DMS 273 (cell line): ENCODE measurements at regions not wholly inside any gene's neighbourhood (a gene's known extent, or its start where the extent isn't known, plus 50 kb on each side); places are given as distances from the start of the nearest gene placed in this dataset.

Source experiments
- DNase-seq: peaks from one replicate; lab custom pipeline; 2025; ENCODE audit not compliant: unreplicated experiment; lab: John Stamatoyannopoulos, UW

DNA sequence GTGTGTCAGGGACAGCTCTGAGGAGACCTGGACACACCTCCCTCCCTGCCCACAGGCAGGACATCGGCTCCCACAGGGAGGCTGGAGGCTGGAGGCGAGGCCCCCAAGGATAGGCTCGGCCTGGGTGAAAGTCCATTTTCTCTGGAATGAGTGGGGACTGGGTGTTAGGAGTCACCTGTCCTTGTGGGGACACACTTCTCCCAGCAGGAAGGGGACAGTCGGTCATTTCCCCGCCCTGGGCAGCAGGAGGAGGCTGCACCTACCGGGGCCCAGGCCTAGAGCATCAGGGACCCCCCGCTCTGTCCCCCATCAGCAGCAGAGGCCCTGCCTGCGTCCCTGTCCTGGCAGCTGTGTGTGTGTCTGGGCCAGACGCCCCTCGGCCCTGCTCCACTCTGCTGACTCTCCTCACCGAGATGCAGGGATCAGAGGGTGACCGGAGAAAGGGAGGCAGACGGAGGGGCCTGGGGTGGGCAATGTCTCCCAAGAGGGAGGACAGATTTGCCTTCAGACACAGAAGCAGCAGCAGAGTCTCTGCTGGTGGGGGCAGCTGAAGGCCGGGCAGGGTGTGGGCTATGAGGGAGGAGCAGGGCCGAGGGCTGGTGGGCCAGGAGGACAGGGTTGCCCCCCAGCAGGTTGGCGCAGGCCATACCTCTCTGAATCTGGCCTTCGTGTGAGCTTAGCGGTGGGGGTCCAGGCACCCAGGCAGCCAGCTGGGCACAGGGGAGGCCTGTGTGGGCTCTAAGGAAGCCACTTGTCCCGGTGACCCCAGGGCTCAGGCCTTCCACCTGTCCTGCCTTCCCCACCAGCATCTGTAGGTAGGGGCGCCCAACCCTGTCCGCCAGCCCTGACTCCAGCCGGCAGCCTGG is 125.7 kb upstream of the NKX1-1 start:
- DNase-seq: no peak

DNA sequence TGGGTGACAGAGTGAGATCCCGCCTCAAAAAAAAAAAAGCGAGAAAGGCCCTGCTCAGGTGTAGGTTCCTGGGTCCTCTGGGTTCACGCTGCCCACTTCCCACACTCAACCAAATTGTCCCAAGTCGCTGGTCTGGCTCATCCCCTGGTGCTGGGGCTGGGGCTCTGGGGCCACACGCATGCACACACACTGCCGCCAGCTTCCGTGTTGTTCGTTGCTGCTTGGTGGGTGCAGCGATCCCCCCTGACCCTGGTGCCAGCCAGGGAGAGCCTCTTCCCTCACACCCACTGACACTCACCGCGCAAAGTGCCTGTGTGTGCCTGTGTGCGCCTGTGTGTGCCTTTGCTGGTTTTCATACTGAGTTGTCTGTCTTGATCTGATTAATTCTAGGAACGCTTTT is 124.1 kb upstream of the NKX1-1 start:
- DNase-seq: no peak

DNA sequence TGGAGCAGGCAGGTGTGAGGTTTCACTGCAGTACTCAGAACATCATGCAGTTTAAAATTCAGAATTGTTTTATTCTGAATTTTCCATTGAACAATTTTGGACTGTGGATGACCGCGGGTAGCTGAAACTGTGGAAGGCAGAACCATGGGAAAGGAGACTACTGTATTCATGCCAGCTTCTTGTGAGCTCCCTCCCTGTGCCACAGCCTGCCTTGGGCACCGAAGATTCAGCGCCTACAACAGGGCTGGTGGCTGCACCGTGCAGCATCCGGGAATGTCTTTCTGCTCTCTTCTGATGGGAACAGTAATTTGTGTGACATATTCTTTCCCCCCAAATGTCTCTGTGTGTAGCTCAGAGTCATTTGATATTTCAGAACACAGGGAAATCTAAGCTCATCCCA is 118.5 kb upstream of the NKX1-1 start:
- no peak for DNase-seq

DNA sequence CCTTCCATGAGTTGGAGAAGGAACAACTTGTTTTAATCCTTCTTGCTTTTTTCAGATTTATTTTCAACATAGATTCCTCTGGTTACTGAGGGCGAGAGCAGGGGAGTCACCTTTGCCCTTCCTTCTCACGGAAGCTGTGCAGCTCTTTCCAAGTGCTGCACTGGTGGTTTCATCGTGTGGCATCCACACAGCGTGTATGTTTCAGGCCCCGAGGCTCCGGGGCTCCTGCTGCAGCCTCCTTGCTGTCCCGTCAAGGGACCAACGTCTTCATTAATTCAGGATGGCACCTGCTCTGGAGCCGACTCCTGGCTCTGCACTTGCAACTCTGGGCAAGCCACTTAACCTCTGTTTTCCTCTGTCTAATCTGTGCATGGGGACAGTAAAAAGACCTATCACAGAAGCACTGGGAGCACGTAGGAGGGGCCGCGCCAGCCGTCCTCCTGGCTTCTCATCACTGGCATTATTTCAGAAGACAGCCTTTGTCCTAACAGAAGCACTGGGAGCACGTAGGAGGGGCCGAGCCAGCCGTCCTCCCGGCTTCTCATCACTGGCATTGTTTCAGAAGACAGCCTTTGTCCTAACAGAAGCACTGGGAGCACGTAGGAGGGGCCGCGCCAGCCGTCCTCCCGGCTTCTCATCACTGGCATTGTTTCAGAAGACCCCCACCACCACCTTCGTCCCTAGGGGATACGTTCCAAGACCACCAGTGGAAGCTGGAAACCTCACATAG is 117.8 kb upstream of the NKX1-1 start:
- DNase-seq: no peak

DNA sequence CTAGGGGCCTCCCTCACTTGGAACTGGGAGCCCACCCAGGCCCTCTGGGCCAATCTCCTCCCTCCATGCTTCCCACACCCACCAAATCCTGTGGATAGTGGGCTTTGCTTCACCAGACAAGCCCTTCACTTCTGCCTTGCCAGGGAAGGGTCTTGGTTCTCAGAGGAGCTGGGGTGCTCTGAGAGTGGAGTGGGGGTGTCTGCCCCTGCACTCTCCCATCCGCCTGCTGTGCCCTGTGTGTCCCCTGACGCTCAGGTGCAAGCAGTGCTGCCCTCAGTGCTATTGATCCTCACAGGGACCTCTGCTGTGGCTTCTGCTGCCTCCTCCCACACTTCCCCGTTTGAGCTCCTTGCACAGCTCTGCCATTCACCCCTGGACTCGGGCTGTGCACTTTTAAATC is 117.3 kb upstream of the NKX1-1 start:
- no peak for DNase-seq

DNA sequence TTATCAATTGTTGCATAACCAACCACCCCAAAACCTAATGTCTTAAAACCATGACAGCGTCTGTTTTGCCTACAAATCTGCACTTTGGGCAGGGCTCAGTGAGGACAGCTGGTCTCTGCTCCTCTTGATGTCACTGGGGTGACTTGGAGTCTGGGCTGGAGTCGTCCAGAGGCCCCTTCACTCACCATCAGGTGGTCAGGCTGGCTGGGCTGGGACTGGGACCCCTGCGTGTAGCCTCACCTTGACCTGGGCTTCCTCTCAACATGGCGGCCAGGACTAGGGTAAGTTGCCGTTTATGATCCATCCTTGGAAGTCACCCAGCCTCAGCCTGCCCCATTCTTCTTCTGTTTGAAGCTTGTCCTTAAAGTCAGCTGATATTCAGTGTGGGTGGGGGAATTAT is 116.8 kb upstream of the NKX1-1 start:
- DNase-seq: no peak

DNA sequence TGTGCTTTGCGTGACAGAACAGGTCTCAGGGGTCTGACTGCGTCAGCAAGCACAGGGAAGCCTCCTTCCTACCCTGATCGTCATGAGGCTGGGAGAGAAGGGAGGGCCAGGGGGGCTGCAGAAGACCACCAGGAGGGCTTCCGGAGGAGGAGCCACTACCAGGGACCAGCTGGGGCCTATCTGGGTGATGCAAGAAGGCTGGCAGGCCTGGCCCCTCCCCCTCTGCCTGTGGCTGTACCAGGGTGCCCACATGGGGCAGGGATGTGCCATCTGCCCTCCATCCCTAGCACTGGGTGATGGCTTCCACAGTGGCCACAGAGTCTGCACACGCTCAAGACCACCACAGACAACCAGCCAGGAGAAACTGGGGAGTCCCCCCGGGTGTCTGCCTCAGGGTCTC is 116.4 kb upstream of the NKX1-1 start:
- no peak for DNase-seq

DNA sequence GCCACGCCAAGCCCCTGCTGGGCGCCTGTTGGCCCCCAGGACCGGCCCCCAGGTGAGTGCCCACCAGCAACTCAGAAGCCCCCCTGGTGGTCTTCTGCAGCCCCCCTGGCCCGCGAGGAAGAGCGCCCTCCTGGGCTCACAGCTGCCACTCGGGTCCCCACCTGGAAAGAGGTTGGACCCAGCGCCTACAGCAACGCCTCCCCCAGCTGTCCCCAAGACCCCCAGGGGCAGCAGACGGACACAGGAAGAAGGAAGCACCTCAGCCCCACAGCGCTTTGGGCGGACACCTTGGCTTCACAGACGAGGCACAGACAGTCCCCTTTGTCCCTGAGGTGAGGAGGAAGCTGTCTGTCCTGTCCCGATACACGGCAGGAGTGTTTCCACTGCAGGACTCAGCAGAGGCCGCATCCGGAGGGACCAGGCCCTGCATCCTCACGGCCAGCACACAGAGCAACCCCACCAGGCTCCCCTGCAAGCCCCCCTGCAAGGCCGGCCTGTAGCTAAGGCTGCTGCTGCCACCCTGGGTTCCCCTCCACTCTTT is 115.6 kb upstream of the NKX1-1 start:
- DNase-seq: no peak

DNA sequence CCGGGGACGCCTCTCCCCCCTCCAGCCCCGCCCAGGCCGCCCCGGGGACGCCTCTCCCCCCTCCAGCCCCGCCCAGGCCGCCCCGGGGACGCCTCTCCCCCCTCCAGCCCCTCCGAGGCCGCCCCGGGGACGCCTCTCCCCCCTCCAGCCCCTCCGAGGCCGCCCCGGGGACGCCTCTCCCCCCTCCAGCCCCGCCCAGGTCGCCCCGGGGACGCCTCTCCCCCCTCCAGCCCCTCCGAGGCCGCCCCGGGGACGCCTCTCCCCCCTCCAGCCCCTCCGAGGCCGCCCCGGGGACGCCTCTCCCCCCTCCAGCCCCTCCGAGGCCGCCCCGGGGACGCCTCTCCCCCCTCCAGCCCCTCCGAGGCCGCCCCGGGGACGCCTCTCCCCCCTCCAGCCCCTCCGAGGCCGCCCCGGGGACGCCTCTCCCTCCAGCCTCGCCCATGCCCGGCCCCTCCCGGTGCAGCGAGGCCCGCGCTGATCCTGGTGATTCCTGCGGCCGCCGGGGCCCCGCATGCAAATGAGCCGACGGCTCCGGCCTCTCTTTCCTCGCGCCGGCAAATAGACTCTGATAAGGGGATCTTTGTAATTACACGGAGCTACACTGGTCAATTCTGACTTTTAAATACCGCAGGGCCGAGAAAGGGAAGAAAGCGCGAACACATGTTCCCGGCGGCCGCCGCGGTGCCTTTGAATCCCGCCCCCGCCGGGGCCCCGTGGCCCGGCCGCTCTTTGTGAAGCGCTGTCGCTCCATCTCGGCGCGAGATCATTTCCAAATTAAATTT is 114.7 kb upstream of the NKX1-1 start:
- peak; percentile 56 for DNase-seq

DNA sequence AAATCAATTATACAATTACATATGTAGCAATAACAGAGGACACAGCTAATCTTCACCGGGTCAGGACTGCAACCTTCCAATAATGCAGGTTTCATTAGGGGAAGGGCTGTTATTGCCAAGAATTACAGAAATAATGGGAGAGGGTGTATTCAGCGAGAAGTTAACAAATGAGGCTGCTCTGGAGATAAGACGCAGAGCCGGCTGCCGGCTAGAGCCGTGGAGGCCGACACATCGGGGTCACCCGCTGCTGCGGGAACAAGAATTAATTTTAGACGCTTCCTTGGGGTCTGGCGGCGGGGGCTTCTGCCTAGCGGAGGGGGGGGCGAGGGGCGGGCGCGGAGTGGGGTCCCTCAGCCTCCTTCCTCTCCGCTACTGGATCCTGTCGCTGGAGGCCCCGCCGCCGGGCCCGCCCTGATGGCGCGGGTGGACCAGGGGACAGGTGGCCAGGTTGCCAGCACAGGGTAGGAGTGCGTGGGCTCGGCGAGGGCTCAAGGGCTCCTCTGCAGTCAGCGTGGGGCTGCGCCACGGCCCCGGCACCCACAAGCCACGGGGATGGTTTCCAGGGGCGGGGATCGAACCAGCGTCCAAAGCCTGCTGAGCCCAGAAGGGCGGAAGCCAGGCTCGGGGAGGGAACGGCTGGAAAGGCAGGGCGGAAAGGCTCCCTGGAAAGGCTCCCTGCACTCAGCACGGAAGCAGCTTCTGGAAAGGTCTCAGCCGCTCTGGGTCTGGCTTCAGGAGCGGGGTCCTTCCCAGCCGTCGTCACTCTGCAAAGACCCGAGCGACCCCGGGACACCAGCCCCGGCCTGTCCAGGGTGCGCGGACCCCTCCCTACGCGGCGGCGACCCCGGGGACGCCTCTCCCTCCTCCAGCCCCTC is 113.8 kb upstream of the NKX1-1 start:
- DNase-seq: no peak

DNA sequence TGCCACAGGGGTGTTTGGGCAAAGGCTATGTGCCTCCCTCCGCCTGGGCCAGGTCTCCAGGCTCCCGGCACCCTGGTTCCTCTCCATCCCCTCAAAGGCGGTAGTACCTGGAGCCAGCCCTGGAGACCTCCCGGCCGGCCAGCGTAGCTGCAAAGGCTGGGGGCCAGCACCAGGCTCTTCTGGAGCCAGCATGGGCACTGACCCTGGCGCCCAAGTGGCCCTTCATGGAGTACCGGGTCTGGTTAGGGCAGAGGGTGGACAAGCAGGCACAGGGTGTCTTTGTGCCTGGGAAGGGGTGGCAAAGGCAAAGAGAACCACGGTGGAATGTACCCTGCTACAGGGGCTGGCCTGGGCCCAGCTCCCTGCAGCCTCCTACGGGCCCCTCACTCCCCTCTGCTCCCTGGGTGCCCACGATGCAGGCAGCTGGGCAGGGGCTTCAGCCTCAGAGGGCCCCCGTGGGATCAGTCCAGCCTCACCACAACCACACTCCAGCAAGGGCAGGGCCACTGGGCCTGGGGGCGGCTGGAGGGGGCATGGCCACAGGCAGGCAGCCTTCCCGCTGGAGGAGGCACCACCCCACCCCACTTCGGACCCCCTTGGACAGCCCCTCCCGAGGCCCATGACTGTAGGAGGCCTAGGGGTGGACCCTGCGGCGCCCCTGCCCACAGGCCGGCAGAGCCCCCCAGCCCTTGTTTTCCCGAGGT is 112.9 kb upstream of the NKX1-1 start:
- no peak for DNase-seq

DNA sequence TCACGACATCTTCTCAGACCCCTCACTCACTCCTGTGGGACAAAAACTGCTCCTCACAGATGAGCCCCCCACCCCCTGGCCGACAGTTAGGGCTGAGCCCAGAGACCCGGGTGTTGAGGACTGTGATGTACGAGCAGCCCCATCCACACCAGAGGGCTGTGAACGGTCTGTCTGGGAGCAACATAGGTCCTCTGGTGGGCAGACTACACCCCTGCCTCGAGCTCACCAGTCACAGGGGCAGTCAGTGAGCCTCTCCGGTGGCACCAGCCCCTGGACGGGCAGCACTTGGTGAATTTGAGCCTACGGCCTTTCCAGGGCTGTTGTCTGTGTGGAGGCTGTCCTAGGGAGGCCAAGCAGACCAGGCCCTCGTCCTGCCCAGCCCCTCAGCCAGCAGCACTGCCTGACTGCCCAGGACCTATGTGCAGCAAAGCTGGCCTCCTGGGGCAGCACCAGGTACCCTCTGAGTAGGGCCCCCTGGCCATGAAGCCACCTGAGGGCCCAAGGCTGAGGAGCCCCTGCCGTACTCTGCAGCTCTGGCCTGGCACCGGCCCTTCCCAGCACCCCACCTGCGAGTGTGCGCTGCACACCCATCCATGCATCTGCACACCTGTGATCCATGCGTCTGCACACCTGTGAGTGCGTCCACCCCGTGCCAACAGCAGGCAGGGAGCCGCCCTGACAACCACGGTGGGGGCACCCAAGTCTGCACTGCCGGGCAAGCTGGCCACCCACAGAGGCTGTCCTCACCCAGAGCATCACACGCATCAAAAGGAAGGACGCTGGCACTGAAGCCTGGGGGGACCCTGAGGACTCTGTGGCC is 111.6 kb upstream of the NKX1-1 start:
- DNase-seq: no peak

DNA sequence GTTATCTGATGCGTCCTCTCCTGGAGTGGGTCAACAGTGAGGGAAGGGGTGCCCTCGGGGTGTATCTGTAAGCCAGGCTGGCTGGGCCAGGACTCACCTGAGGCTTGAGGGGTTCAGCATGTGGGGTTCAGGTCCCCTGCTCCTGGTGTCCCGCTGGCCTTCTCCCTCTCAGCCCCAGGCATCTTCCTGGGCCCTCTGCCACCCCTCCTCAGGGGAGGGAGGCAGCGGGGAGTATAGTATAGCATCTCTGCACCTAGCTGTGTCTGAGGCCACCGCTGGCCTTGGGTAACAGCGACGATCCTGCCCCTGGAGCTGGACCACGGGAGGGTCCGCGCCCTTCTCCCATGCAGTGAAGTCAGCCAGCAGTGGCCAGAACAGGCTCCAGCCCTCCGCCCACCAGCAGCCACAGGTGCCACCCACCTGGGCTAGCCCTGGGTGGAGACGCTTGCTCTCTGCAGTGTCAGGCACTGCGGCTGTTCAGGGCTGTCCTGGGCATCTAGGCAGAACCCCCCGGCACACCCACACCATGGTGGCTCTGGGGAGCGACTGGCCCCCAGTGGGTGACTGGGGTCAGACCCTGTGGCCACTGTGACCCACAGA is 110.7 kb upstream of the NKX1-1 start:
- no peak for DNase-seq

DNA sequence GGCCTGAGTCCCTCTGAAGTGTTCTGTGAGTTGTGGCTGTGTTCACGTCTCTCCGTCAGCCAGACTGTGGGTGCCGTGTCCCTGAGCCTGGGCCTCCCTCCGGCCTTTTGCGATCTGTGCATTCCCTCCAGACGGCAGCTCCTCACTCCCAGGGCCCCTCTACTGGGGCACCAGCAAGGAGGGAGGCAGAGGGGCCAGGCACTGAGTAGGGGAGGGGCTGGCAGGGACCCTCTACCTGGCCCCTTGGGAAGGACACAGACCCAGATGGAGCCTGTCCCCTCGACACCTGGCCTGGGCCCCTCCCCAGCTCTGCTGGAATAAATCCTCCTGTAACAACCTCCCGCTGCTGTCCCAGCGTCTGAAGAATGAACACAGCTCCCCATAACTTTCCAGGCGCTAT is 110.0 kb upstream of the NKX1-1 start:
- DNase-seq: no peak

DNA sequence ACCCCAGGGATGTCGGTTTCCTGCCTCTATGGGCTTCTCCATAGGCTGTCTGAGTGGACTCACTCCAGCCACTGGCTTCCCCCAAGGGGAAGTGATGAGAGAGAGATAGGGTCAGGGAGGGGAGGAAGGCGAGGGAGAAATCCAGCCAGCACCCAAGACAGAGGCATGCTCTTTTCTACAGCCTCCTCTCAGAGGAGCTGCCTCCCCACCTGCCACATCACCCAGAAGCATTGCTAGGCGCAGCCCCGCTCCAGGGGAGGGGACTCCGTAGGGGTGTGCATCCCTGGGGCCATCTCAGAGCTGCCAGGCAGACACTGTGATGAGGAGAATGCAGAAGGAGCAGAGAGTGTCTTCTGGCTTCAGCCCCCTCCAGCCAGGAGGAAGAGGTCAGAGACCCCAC is 109.5 kb upstream of the NKX1-1 start:
- no peak for DNase-seq

DNA sequence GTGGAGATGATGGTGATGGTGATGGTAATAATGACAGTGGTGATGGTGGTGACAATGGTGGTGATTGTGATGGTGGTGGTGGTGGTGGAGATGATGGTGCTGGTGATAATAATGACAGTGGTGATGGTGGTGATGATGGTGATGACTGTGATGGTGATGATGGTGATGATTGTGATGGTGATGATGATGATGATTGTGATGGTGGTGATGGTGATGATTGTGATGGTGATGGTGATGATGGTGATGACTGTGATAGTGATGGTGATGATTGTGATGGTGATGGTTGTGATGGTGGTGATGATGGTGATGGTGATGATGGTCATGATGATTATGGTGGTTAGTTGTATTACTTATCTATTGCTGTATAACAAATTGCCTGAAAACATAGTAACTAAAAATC is 108.9 kb upstream of the NKX1-1 start:
- DNase-seq: no peak

DNA sequence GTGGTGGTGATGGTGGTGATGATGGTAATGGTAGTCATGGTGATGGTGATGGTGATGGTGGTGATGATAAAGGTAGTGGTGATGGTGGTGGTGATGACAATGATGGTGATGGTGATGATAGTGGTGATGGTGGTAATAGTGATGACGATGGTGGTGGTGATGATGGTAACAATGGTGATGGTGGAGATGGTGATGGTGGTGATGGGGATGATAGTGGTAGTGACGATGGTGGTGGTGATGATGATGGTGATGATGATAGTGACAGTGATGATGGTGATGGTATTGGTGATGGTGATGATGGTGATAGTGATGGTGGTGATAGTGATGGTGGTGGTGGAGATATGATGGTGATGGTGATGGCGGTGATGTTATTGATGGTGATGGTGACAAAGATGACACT is 108.4 kb upstream of the NKX1-1 start:
- no peak for DNase-seq

DNA sequence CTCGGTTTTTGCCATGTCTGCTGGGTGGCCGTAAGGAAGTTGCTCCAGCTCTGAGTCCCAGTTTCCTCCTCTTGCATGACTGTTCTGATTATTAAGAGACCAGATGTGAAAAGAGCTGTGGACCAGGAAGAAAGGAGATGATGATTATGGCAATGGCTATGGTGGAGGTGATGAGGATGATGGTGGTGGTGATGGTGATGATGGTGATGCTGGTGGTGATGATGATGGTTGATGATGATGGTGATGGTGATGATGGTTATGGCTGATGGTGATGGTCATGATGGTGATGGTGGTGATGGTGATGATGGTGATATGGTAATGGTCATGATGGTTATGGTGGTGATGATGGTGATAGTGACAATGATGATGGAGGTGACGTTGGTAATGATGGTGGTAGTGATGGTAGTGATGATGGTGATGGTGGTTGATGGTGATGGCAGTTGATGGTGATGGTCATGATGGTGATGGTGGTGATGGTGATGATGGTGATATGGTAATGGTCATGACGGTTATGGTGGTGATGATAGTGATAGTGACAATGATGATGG is 107.8 kb upstream of the NKX1-1 start:
- no peak for DNase-seq
